GM19043 (cell line): ENCODE measurements at regions not wholly inside any gene's neighbourhood (a gene's known extent, or its start where the extent isn't known, plus 50 kb on each side); places are given as distances from the start of the nearest gene placed in this dataset.
"Not testable (repeated sequence)": the region's sequence is repeated elsewhere in the genome, so short reads cannot be mapped to it uniquely, and the experiment has no call there.

Experiments
- ATAC-seq: cut with Tn5 transposase; IDR thresholded peaks from one replicate; pipeline ENCODE4 v1.9.1; 2021; ENCODE audit warnings: low read depth; ENCODE audit not compliant: unreplicated experiment

GRCh38 chr9:115689331-115689730 lies 464.3 kb upstream of the PAPPA start:
- ATAC-seq: no peak

- no peak for ATAC-seq
Observed at GRCh38 chr9:115690786-115691496, 462.6 kb upstream of the PAPPA start.

- no peak for ATAC-seq
Observed at GRCh38 chr9:115691693-115692092, 461.9 kb upstream of the PAPPA start.

GRCh38 chr9:115692868-115693267 lies 460.7 kb upstream of the PAPPA start:
- not testable (repeated sequence) for ATAC-seq

GRCh38 chr9:115694014-115694413 lies 459.6 kb upstream of the PAPPA start:
- ATAC-seq: no peak

GRCh38 chr9:115694991-115695390 lies 458.6 kb upstream of the PAPPA start:
- no peak for ATAC-seq

GRCh38 chr9:115712981-115713380 lies 440.6 kb upstream of the PAPPA start:
- ATAC-seq: no peak

GRCh38 chr9:115715666-115716065 lies 437.9 kb upstream of the PAPPA start:
- no peak for ATAC-seq

GRCh38 chr9:115717298-115717697 lies 436.3 kb upstream of the PAPPA start:
- no peak for ATAC-seq

GRCh38 chr9:115717711-115718173 lies 435.8 kb upstream of the PAPPA start:
- no peak for ATAC-seq

GRCh38 chr9:115730396-115730795 lies 423.2 kb upstream of the PAPPA start:
- ATAC-seq: no peak

GRCh38 chr9:115730845-115731244 lies 422.7 kb upstream of the PAPPA start:
- ATAC-seq: no peak

- no peak for ATAC-seq
Observed at GRCh38 chr9:115733318-115734110, 420.1 kb upstream of the PAPPA start.

GRCh38 chr9:115739096-115739875 lies 414.3 kb upstream of the PAPPA start:
- ATAC-seq: no peak

GRCh38 chr9:115740986-115741385 lies 412.6 kb upstream of the PAPPA start:
- ATAC-seq: no peak

GRCh38 chr9:115743709-115744605 lies 409.6 kb upstream of the PAPPA start:
- ATAC-seq: no peak

- no peak for ATAC-seq
Observed at GRCh38 chr9:115746496-115746895, 407.1 kb upstream of the PAPPA start.

GRCh38 chr9:115747731-115748130 lies 405.9 kb upstream of the PAPPA start:
- ATAC-seq: no peak

GRCh38 chr9:115756736-115757135 lies 396.9 kb upstream of the PAPPA start:
- no peak for ATAC-seq

GRCh38 chr9:115757461-115757860 lies 396.1 kb upstream of the PAPPA start:
- no peak for ATAC-seq
